ENCODE measurements at regions not wholly inside any gene's neighbourhood (a gene's known extent, or its start where the extent isn't known, plus 50 kb on each side); places are given as distances from the start of the nearest gene placed in this dataset.

DNA sequence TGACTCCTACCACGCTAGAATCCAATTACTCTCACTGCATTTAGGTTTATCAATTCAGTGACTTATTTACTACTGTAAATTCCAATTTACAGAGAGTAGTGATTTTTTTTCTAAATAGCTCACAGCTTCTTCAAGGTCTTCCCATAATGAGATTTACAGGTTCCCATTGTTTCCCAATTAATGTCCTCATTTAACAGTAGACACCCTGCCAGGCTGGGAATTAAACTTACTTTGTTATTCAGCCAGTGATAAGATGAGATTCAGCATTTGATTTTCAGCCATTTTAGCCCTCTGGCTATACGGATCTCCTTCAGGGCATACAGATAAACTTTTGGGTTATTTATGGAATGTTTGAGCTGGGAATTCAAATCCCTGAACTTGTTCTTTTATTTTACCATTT is 582.9 kb upstream of the EYS start:
- ATAC-seq: no peak
- no peaks in the 10 kb centered on the region for H3K9me3 ChIP-seq (replicated peaks; ENCODE audit: control insufficient read depth, insufficient read depth, low read length)
- RAD21 ChIA-PET (ENCODE audit: unreplicated experiment): no interaction called here
- no peak overlapping the region for H2AFZ ChIP-seq (ENCODE audit: control insufficient read depth, low read depth, low read length)
- H3K79me2 ChIP-seq (ENCODE audit: control insufficient read depth, insufficient read depth, low read length): no peaks in the 10 kb centered on the region
- CTCF ChIA-PET: no interaction called here
- POLR2A ChIA-PET: no interaction called here
- intact Hi-C loops (cut with micrococcal nuclease; ENCODE audit: unreplicated experiment) (no loop called here), in situ Hi-C loops (cut with MboI) (no loop called here)
- TF ChIP-seq, protein P1, sequence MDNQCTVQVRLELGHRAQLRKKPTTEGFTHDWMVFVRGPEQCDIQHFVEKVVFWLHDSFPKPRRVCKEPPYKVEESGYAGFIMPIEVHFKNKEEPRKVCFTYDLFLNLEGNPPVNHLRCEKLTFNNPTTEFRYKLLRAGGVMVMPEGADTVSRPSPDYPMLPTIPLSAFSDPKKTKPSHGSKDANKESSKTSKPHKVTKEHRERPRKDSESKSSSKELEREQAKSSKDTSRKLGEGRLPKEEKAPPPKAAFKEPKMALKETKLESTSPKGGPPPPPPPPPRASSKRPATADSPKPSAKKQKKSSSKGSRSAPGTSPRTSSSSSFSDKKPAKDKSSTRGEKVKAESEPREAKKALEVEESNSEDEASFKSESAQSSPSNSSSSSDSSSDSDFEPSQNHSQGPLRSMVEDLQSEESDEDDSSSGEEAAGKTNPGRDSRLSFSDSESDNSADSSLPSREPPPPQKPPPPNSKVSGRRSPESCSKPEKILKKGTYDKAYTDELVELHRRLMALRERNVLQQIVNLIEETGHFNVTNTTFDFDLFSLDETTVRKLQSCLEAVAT (IDR thresholded peaks at IDR 0.05): no peak
- TF ChIP-seq CTCF (IDR thresholded peaks at IDR 0.05 in 2 of 3, conservative IDR thresholded peaks at IDR 0.05 in 1 of 3; ENCODE audit: control insufficient read depth in 2 of 3, extremely low read depth in 1 of 3, insufficient read depth in 1 of 3, low read depth in 3 of 3, low read length in 3 of 3): no peak
- H3K9ac ChIP-seq (ENCODE audit: control insufficient read depth, insufficient read depth, low read length): no peak overlapping the region
- no peaks in the 10 kb centered on the region for H3K4me1 ChIP-seq (ENCODE audit: control insufficient read depth, insufficient read depth, low read length)
- FAIRE-seq: no peak
- no peaks in the 10 kb centered on the region for H3K36me3 ChIP-seq (ENCODE audit: control insufficient read depth in 2 of 2, insufficient read depth in 2 of 2, low read length in 1 of 2)
- no peak overlapping the region for H3K4me2 ChIP-seq (ENCODE audit: control insufficient read depth, insufficient read depth)
- 20% methylated on average over 2 of the region's 2 CpGs for WGBS (ENCODE audit: insufficient coverage, insufficient replicate concordance, low lambda C conversion rate, missing lambda C conversion rate)
- H3K27me3 ChIP-seq (replicated peaks in 1 of 2; ENCODE audit: control insufficient read depth in 2 of 2, insufficient read depth in 2 of 2, low read length in 1 of 2): no peaks in the 10 kb centered on the region
- no peak for DNase-seq (ENCODE audit: low read depth, low spot score)
- BruUV-seq (replicated peaks): no TSS peak
- no peaks in the 10 kb centered on the region for H4K20me1 ChIP-seq (ENCODE audit: control insufficient read depth, insufficient read depth)
- H3K27ac ChIP-seq (ENCODE audit: control insufficient read depth, insufficient read depth): no peak overlapping the region
- H3K4me3 ChIP-seq: no peak overlapping the region
- SMC1A ChIA-PET (ENCODE audit: uncharacterized antibody, unreplicated experiment): no interaction called here

DNA sequence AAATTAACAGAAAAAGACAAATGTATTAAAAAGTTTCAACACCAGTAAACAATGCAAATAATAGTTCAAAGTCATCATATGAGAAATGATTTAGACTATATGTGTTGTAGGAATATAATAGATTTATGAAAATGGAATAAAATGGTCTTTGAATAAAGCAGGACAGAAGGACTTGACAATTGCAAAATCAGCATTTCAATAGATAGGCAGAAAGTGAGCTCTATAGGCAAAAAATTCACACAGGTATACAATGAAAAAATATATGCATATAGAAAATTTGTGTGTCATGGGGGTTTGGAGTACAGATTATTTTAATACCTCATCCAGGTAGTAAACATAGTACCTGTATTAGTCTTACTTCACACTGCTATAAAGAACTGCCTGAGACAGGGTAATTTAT is 571.1 kb upstream of the EYS start:
- BruUV-seq (replicated peaks): no TSS peak
- FAIRE-seq: no peak
- intact Hi-C loops (cut with micrococcal nuclease; ENCODE audit: unreplicated experiment) (no loop called here), in situ Hi-C loops (cut with MboI) (no loop called here)
- H3K9me3 ChIP-seq (replicated peaks; ENCODE audit: control insufficient read depth, insufficient read depth, low read length): no peaks in the 10 kb centered on the region
- H3K4me1 ChIP-seq (ENCODE audit: control insufficient read depth, insufficient read depth, low read length): no peaks in the 10 kb centered on the region
- H3K27me3 ChIP-seq (replicated peaks in 1 of 2; ENCODE audit: control insufficient read depth in 2 of 2, insufficient read depth in 2 of 2, low read length in 1 of 2): no peaks in the 10 kb centered on the region
- H3K4me2 ChIP-seq (ENCODE audit: control insufficient read depth, insufficient read depth): no peak overlapping the region
- RAD21 ChIA-PET (ENCODE audit: unreplicated experiment): no interaction called here
- POLR2A ChIA-PET: no interaction called here
- no peaks in the 10 kb centered on the region for H4K20me1 ChIP-seq (ENCODE audit: control insufficient read depth, insufficient read depth)
- CTCF ChIA-PET: no interaction called here
- no peak overlapping the region for H3K4me3 ChIP-seq
- H3K79me2 ChIP-seq (ENCODE audit: control insufficient read depth, insufficient read depth, low read length): no peaks in the 10 kb centered on the region
- H3K36me3 ChIP-seq (ENCODE audit: control insufficient read depth in 2 of 2, insufficient read depth in 2 of 2, low read length in 1 of 2): no peaks in the 10 kb centered on the region
- SMC1A ChIA-PET (ENCODE audit: uncharacterized antibody, unreplicated experiment): no interaction called here
- H2AFZ ChIP-seq (ENCODE audit: control insufficient read depth, low read depth, low read length): no peak overlapping the region
- TF ChIP-seq CHD4 (IDR thresholded peaks at IDR 0.05) (no peak), KAT2A (conservative IDR thresholded peaks at IDR 0.05; ENCODE audit: control insufficient read depth, low read depth, low read length) (no peak), SREBF2 (IDR thresholded peaks at IDR 0.05; ENCODE audit: low read length) (no peak), E2F4 (IDR thresholded peaks at IDR 0.05; ENCODE audit: low read depth, low read length) (no peak), YY1 (IDR thresholded peaks at IDR 0.05; ENCODE audit: low read depth, low read length) (no peak), SMC3 (IDR thresholded peaks at IDR 0.05; ENCODE audit: borderline replicate concordance, low read length) (no peak)
- TF ChIP-seq, protein P2, sequence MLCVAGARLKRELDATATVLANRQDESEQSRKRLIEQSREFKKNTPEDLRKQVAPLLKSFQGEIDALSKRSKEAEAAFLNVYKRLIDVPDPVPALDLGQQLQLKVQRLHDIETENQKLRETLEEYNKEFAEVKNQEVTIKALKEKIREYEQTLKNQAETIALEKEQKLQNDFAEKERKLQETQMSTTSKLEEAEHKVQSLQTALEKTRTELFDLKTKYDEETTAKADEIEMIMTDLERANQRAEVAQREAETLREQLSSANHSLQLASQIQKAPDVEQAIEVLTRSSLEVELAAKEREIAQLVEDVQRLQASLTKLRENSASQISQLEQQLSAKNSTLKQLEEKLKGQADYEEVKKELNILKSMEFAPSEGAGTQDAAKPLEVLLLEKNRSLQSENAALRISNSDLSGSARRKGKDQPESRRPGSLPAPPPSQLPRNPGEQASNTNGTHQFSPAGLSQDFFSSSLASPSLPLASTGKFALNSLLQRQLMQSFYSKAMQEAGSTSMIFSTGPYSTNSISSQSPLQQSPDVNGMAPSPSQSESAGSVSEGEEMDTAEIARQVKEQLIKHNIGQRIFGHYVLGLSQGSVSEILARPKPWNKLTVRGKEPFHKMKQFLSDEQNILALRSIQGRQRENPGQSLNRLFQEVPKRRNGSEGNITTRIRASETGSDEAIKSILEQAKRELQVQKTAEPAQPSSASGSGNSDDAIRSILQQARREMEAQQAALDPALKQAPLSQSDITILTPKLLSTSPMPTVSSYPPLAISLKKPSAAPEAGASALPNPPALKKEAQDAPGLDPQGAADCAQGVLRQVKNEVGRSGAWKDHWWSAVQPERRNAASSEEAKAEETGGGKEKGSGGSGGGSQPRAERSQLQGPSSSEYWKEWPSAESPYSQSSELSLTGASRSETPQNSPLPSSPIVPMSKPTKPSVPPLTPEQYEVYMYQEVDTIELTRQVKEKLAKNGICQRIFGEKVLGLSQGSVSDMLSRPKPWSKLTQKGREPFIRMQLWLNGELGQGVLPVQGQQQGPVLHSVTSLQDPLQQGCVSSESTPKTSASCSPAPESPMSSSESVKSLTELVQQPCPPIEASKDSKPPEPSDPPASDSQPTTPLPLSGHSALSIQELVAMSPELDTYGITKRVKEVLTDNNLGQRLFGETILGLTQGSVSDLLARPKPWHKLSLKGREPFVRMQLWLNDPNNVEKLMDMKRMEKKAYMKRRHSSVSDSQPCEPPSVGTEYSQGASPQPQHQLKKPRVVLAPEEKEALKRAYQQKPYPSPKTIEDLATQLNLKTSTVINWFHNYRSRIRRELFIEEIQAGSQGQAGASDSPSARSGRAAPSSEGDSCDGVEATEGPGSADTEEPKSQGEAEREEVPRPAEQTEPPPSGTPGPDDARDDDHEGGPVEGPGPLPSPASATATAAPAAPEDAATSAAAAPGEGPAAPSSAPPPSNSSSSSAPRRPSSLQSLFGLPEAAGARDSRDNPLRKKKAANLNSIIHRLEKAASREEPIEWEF (IDR thresholded peaks at IDR 0.05; ENCODE audit: insufficient replicate concordance, low read depth, low read length): no peak
- no peak for ATAC-seq
- DNase-seq (ENCODE audit: low read depth, low spot score): no peak
- H3K9ac ChIP-seq (ENCODE audit: control insufficient read depth, insufficient read depth, low read length): no peak overlapping the region
- H3K27ac ChIP-seq (ENCODE audit: control insufficient read depth, insufficient read depth): no peak overlapping the region
